ENCODE measurements at regions not wholly inside any gene's neighbourhood (a gene's known extent, or its start where the extent isn't known, plus 50 kb on each side); places are given as distances from the start of the nearest gene placed in this dataset.

GRCh38 chr6:45791211-45792168 lies 224.2 kb downstream of the CLIC5 start:
- no peak for DNase-seq

GRCh38 chr6:45789238-45789637 lies 226.4 kb downstream of the CLIC5 start:
- DNase-seq, result no peak

GRCh38 chr6:45787384-45787783 lies 228.3 kb downstream of the CLIC5 start:
- no peak for DNase-seq

- DNase-seq, result no peak
Observed at GRCh38 chr6:45786355-45786781, 229.3 kb downstream of the CLIC5 start.

GRCh38 chr6:45784250-45784649 lies 231.4 kb downstream of the CLIC5 start:
- no peak for DNase-seq

- DNase-seq, result no peak
Observed at GRCh38 chr6:45783716-45784115, 231.9 kb downstream of the CLIC5 start.

GRCh38 chr6:45781890-45782289 lies 233.8 kb downstream of the CLIC5 start:
- DNase-seq, result no peak

- no peak for DNase-seq
Observed at GRCh38 chr6:45780523-45780922, 235.1 kb downstream of the CLIC5 start.

- no peak for DNase-seq
Observed at GRCh38 chr6:45775026-45775697, 240.5 kb downstream of the CLIC5 start.

- no peak for DNase-seq
Observed at GRCh38 chr6:45773906-45774305, 241.8 kb downstream of the CLIC5 start.

- no peak for DNase-seq
Observed at GRCh38 chr6:45772886-45773495, 242.7 kb downstream of the CLIC5 start.

GRCh38 chr6:45772051-45772450 lies 243.6 kb downstream of the CLIC5 start:
- no peak for DNase-seq

GRCh38 chr6:45763281-45763680 lies 252.4 kb downstream of the CLIC5 start:
- DNase-seq, result no peak

- DNase-seq, result no peak
Observed at GRCh38 chr6:45759472-45759810, 256.2 kb downstream of the CLIC5 start.

GRCh38 chr6:45758787-45759471 lies 256.7 kb downstream of the CLIC5 start:
- no peak for DNase-seq

- DNase-seq, result no peak
Observed at GRCh38 chr6:45757443-45758130, 258.1 kb downstream of the CLIC5 start.

- DNase-seq, result no peak
Observed at GRCh38 chr6:45756606-45757005, 259.1 kb downstream of the CLIC5 start.

GRCh38 chr6:45754432-45754831 lies 261.2 kb downstream of the CLIC5 start:
- no peak for DNase-seq

GRCh38 chr6:45746046-45746445 lies 269.6 kb downstream of the CLIC5 start:
- no peak for DNase-seq

- no peak for DNase-seq
Observed at GRCh38 chr6:45743028-45743615, 272.5 kb downstream of the CLIC5 start.

GRCh38 chr6:45742591-45742990 lies 273.1 kb downstream of the CLIC5 start:
- no peak for DNase-seq
